IMR-90 (cell line): ENCODE measurements at regions not wholly inside any gene's neighbourhood (a gene's known extent, or its start where the extent isn't known, plus 50 kb on each side); places are given as distances from the start of the nearest gene placed in this dataset.

Experiments used
- ATAC-seq: fragments of 200-7000 bp; cut with Tn5 transposase; 2 replicates; pipeline ENCODE4 v1.9.1; 2020; ENCODE audit warnings: low read depth, mild to moderate bottlenecking, moderate library complexity
- BruUV-seq: library from RNA; stranded (reverse); fragments of 400-500 nt; replicated peaks from 2 replicates; lab custom pipeline; 2021; lab: Mats Ljungman, UMichigan
- CTCF ChIA-PET: fragments of 300-600 bp; formaldehyde crosslinking; extraction: SDS; loops from one replicate; lab custom pipeline; 2021; ENCODE audit warnings: antibody characterized with exemption; lab: Yijun Ruan, JAX
- POLR2A ChIA-PET: fragments of 300-600 bp; sonication (Branson Sonifier 250); formaldehyde crosslinking; loops from one replicate; lab custom pipeline; 2022; ENCODE audit warnings: antibody characterized with exemption; ENCODE audit not compliant: unreplicated experiment; lab: Charles Lee
- DNase-seq: peaks from one replicate; pipeline ENCODE4 v3.0.0; 2013
- H2AFZ ChIP-seq: replicated peaks from 2 replicates; pipeline ENCODE3; 2013; ENCODE audit warnings: low read length, mild to moderate bottlenecking; ENCODE audit not compliant: poor library complexity
- H2AK5ac ChIP-seq: 2 replicates; pipeline ENCODE4 v1.6.1; 2013; ENCODE audit warnings: low read depth, low read length, inconsistent platforms
- H2AK9ac ChIP-seq: replicated peaks from 2 replicates; pipeline ENCODE3; 2013; ENCODE audit warnings: mild to moderate bottlenecking, low read depth, low read length, moderate library complexity; ENCODE audit not compliant: poor library complexity
- H2BK120ac ChIP-seq: 2 replicates; pipeline ENCODE4 v1.6.1; 2013; ENCODE audit warnings: low read depth, low read length, inconsistent platforms
- H2BK15ac ChIP-seq: 3 replicates; pipeline ENCODE4 v1.6.1; 2013; ENCODE audit warnings: low read depth, low read length, inconsistent platforms
- H2BK20ac ChIP-seq: 2 replicates; pipeline ENCODE4 v1.6.1; 2013; ENCODE audit warnings: low read depth, mild to moderate bottlenecking, inconsistent platforms, low read length, moderate library complexity
- H2BK5ac ChIP-seq: 2 replicates; pipeline ENCODE4 v1.6.1; 2013; ENCODE audit warnings: mild to moderate bottlenecking, low read depth, low read length, inconsistent platforms; ENCODE audit not compliant: poor library complexity, severe bottlenecking
- H3K14ac ChIP-seq: replicated peaks from 2 replicates; pipeline ENCODE4 v1.6.1; 2013; ENCODE audit warnings: low read depth, low read length, inconsistent platforms
- H3K18ac ChIP-seq: 2 replicates; pipeline ENCODE4 v1.6.1; 2013; ENCODE audit warnings: low read depth, low read length, control low read depth
- H3K23ac ChIP-seq: 2 replicates; pipeline ENCODE4 v1.6.1; 2013; ENCODE audit warnings: low read depth, low read length, inconsistent platforms
- H3K27ac ChIP-seq: 2 replicates; pipeline ENCODE4 v1.5.1; 2013; ENCODE audit warnings: mild to moderate bottlenecking, control low read depth, low read length; ENCODE audit not compliant: insufficient read depth
- H3K27me3 ChIP-seq: 2 replicates; pipeline ENCODE4 v1.6.1; 2013; ENCODE audit warnings: low read length; ENCODE audit not compliant: control insufficient read depth, insufficient read depth
- H3K36me3 ChIP-seq: 2 replicates; pipeline ENCODE4 v1.6.1; 2013; ENCODE audit warnings: low read length, mixed read lengths; ENCODE audit not compliant: control insufficient read depth, insufficient read depth
- H3K4ac ChIP-seq: 2 replicates; pipeline ENCODE4 v1.6.1; 2013; ENCODE audit warnings: low read depth, low read length, inconsistent platforms
- H3K4me1 ChIP-seq: 2 replicates; pipeline ENCODE4 v1.6.1; 2013; ENCODE audit warnings: low read length, mixed read lengths; ENCODE audit not compliant: control insufficient read depth, insufficient read depth
- H3K4me2 ChIP-seq: 2 replicates; pipeline ENCODE4 v1.6.1; 2013; ENCODE audit warnings: low read depth, mild to moderate bottlenecking, control low read depth, low read length, moderate library complexity
- H3K4me3 ChIP-seq: 2 replicates; pipeline ENCODE4 v1.5.1; 2013; ENCODE audit warnings: low read depth, mild to moderate bottlenecking, control low read depth, low read length, moderate library complexity; ENCODE audit not compliant: insufficient read depth
- H3K56ac ChIP-seq: 2 replicates; pipeline ENCODE4 v1.6.1; 2013; ENCODE audit warnings: low read length, inconsistent platforms; ENCODE audit not compliant: insufficient read depth; ENCODE audit errors: extremely low read depth
- H3K79me1 ChIP-seq, 2 experiments: 2 replicates each; pipeline ENCODE4 v1.6.1; 2013; ENCODE audit warnings: low read length in 2 of 2, inconsistent platforms in 1 of 2, low read depth in 1 of 2
- H3K9ac ChIP-seq: 2 replicates; pipeline ENCODE4 v1.6.1; 2013; ENCODE audit warnings: low read depth, low read length, control low read depth
- H3K9me1 ChIP-seq: 2 replicates; pipeline ENCODE4 v1.6.1; 2013; ENCODE audit warnings: low read length, inconsistent platforms; ENCODE audit not compliant: insufficient read depth
- H3K9me3 ChIP-seq: 2 replicates; pipeline ENCODE4 v1.6.1; 2013; ENCODE audit warnings: low read length; ENCODE audit not compliant: control insufficient read depth, insufficient read depth
- H4K20me1 ChIP-seq: 2 replicates; pipeline ENCODE4 v1.6.1; 2013; ENCODE audit warnings: low read length, inconsistent platforms; ENCODE audit not compliant: insufficient read depth
- H4K5ac ChIP-seq: 2 replicates; pipeline ENCODE4 v1.6.1; 2013; ENCODE audit warnings: mild to moderate bottlenecking, low read depth, low read length, control low read depth
- H4K8ac ChIP-seq, 2 experiments: 2 replicates each; pipeline ENCODE4 v1.6.1; 2013; ENCODE audit warnings: low read depth in 2 of 2, low read length in 2 of 2, control low read depth in 1 of 2, inconsistent platforms in 1 of 2
- H4K91ac ChIP-seq: 2 replicates; pipeline ENCODE4 v1.6.1; 2013; ENCODE audit warnings: low read depth, low read length, inconsistent platforms; ENCODE audit not compliant: insufficient read depth
- POLR2A ChIP-seq: IDR thresholded peaks from 2 replicates; pipeline ENCODE4 v1.6.1; 2012; ENCODE audit warnings: mild to moderate bottlenecking, low read depth, low read length
- RFX5 ChIP-seq: IDR thresholded peaks from 2 replicates; pipeline ENCODE4 v1.8.0; 2012; ENCODE audit warnings: low read depth, mild to moderate bottlenecking, low read length, moderate library complexity
- WGBS, 2 experiments: methylation state at CpG; one replicate each; pipeline versions ENCODE4 v1.1.5 to v1.1.7; 2013; ENCODE audit warnings: missing lambda C conversion rate in 2 of 2; ENCODE audit not compliant: insufficient read length in 1 of 2; ENCODE audit errors: extremely low coverage in 2 of 2; 5-methylcytosine and 5-hydroxymethylcytosine counted together
- dilution Hi-C: fragments of 300-500 bp; cut with HindIII; formaldehyde crosslinking; loops from one replicate; pipeline ENCODE4 v1.14.3; 2018; ENCODE audit warnings: low sequenced_read_pairs; ENCODE audit not compliant: unreplicated experiment
- in situ Hi-C: fragments of 300-500 bp; cut with MboI; formaldehyde crosslinking; loops from 3 replicates; pipeline ENCODE4 v1.14.3; 2019; ENCODE audit warnings: low sequenced_read_pairs, inconsistent platforms, mixed read lengths
- intact Hi-C: fragments of 100-400 bp; cut with micrococcal nuclease; formaldehyde crosslinking; loops from 2 replicates; pipeline ENCODE4 v1.10.0; 2022

GRCh38 chr9:118325757-118326156 lies 621.6 kb downstream of the TLR4 start:
- Histone ChIP-seq H3K4me3 (no peak overlapping the region), H3K23ac (no peak overlapping the region), H3K56ac (no peak overlapping the region), H2BK5ac (no peak overlapping the region), H3K79me1 (no peaks in the 10 kb centered on the region), H2AK9ac (no peak overlapping the region), H3K4me1 (no peaks in the 10 kb centered on the region), H3K14ac (no peak overlapping the region), H2AFZ (no peak overlapping the region), H3K18ac (no peak overlapping the region), H4K5ac (no peak overlapping the region), H4K91ac (no peak overlapping the region), H2AK5ac (no peak overlapping the region), H2BK15ac (no peak overlapping the region), H3K4me2 (no peak overlapping the region), H3K27ac (no peak overlapping the region), H4K8ac (no peak overlapping the region), H2BK20ac (no peak overlapping the region), H3K9ac (no peak overlapping the region), H3K4ac (no peak overlapping the region), H3K36me3 (no peaks in the 10 kb centered on the region), H3K27me3 (no peaks in the 10 kb centered on the region), H4K20me1 (no peaks in the 10 kb centered on the region), H2BK120ac (no peak overlapping the region), H3K9me3 (peaks cover 8% of the 10 kb centered on the region; the same call in 1 of the 2 replicates), H3K9me1 (no peaks in the 10 kb centered on the region)
- no peak for DNase-seq
- intact Hi-C loops: no loop called here
- TF ChIP-seq RFX5 (no peak), POLR2A (no peak)
- BruUV-seq: no TSS peak
- ChIA-PET CTCF (no interaction called here), POLR2A (no interaction called here)
- dilution Hi-C loops: no loop called here
- ATAC-seq: no peak
- in situ Hi-C loops: no loop called here
- no CpG with 5 or more reads among the region's 2 CpGs for WGBS, 2 experiments
